OCI-LY7 (cell line): ENCODE measurements at regions not wholly inside any gene's neighbourhood (a gene's known extent, or its start where the extent isn't known, plus 50 kb on each side); places are given as distances from the start of the nearest gene placed in this dataset.

Experiments
- BruUV-seq: library from RNA; stranded (reverse); fragments of 400-500 nt; replicated peaks from 2 replicates; lab custom pipeline; 2021; lab: Mats Ljungman, UMichigan
- CTCF ChIA-PET: fragments of 300-600 bp; sonication (Branson Sonifier 250); formaldehyde crosslinking; loops from one replicate; lab custom pipeline; 2022; ENCODE audit warnings: antibody characterized with exemption; ENCODE audit not compliant: unreplicated experiment; lab: Charles Lee
- POLR2A ChIA-PET: fragments of 300-600 bp; sonication (Branson Sonifier 250); formaldehyde crosslinking; loops from one replicate; lab custom pipeline; 2022; ENCODE audit warnings: antibody characterized with exemption; lab: Charles Lee
- DNase-seq: peaks from one replicate; pipeline ENCODE4 v3.0.0-alpha.2; 2015; ENCODE audit warnings: low spot score
- H2AFZ ChIP-seq: fragments of 200-600 bp; sonication (generic), shearing (Covaris generic); 2 replicates; pipeline ENCODE4 v1.6.1; 2014; ENCODE audit warnings: mild to moderate bottlenecking, antibody characterized with exemption, low read length, moderate library complexity
- H3K27ac ChIP-seq: fragments of 200-600 bp; sonication (generic); 2 replicates; pipeline ENCODE4 v1.5.1; 2014; ENCODE audit warnings: mixed run types, low read depth, mild to moderate bottlenecking, moderate library complexity, low read length, inconsistent platforms; ENCODE audit not compliant: poor library complexity, severe bottlenecking
- H3K36me3 ChIP-seq: fragments of 200-600 bp; sonication (generic); 2 replicates; pipeline ENCODE4 v1.6.1; 2014; ENCODE audit warnings: mild to moderate bottlenecking, antibody characterized with exemption, low read length, moderate library complexity, mixed read lengths; ENCODE audit not compliant: insufficient read depth
- H3K4me1 ChIP-seq: fragments of 200-600 bp; sonication (generic); 2 replicates; pipeline ENCODE4 v1.5.1; 2014; ENCODE audit warnings: mild to moderate bottlenecking, low read length; ENCODE audit not compliant: insufficient read depth, poor library complexity, severe bottlenecking
- H3K4me2 ChIP-seq: fragments of 200-600 bp; sonication (generic); 2 replicates; pipeline ENCODE4 v1.6.1; 2014; ENCODE audit warnings: mild to moderate bottlenecking, low read length
- H3K4me3 ChIP-seq: fragments of 200-600 bp; sonication (generic); 2 replicates; pipeline ENCODE4 v1.5.1; 2014; ENCODE audit warnings: mild to moderate bottlenecking, low read depth, low read length; ENCODE audit not compliant: poor library complexity, severe bottlenecking
- H3K79me2 ChIP-seq: fragments of 200-600 bp; sonication (generic); 2 replicates; pipeline ENCODE4 v1.6.1; 2016; ENCODE audit warnings: low read depth, mild to moderate bottlenecking, low read length, moderate library complexity, mixed read lengths; ENCODE audit not compliant: insufficient read depth
- H3K9me2 ChIP-seq: fragments of 200-600 bp; sonication (generic); 2 replicates; pipeline ENCODE4 v1.6.1; 2016; ENCODE audit warnings: mild to moderate bottlenecking, low read length, mixed read lengths; ENCODE audit not compliant: insufficient read depth
- H3K9me3 ChIP-seq: fragments of 200-600 bp; sonication (generic); 2 replicates; pipeline ENCODE4 v1.6.1; 2014; ENCODE audit warnings: mild to moderate bottlenecking, mixed run types, low read length, mixed read lengths
- H4K20me1 ChIP-seq: fragments of 200-600 bp; sonication (generic); 2 replicates; pipeline ENCODE4 v1.6.1; 2014; ENCODE audit warnings: mild to moderate bottlenecking, antibody characterized with exemption, low read length, moderate library complexity, mixed read lengths; ENCODE audit not compliant: insufficient read depth
- CTCF ChIP-seq: fragments of 200-600 bp; sonication (generic); conservative IDR thresholded peaks from 2 replicates; pipeline ENCODE4 v1.5.1; 2014; ENCODE audit warnings: mild to moderate bottlenecking, antibody characterized with exemption, low read length, moderate library complexity, mixed read lengths
- EZH2phosphoT487 ChIP-seq: fragments of 200-600 bp; sonication (generic); IDR thresholded peaks from 2 replicates; pipeline ENCODE4 v1.6.1; 2018; ENCODE audit warnings: low read depth, borderline replicate concordance, mild to moderate bottlenecking, mixed run types, antibody characterized with exemption, low read length, moderate library complexity, mixed read lengths
- intact Hi-C: fragments of 100-400 bp; cut with micrococcal nuclease; formaldehyde crosslinking; loops from one replicate; pipeline ENCODE4 v1.10.0; 2022; ENCODE audit not compliant: unreplicated experiment

GRCh38 chr6:94074764-94075163 lies 655.4 kb upstream of the EPHA7 start:
- Histone ChIP-seq H3K4me2 (no peak overlapping the region), H3K4me3 (no peak overlapping the region), H3K9me2 (no peaks in the 10 kb centered on the region), H3K4me1 (no peaks in the 10 kb centered on the region), H3K79me2 (no peaks in the 10 kb centered on the region), H2AFZ (no peak overlapping the region), H3K36me3 (no peaks in the 10 kb centered on the region), H3K9me3 (no peaks in the 10 kb centered on the region), H4K20me1 (no peaks in the 10 kb centered on the region; the same call in 1 of the 2 replicates), H3K27ac (no peak overlapping the region)
- no TSS peak for BruUV-seq
- TF ChIP-seq CTCF (no peak), EZH2phosphoT487 (no peak)
- CTCF ChIA-PET, result no interaction called here
- POLR2A ChIA-PET, result no interaction called here
- intact Hi-C loops, result no loop called here
- no peak for DNase-seq

- no TSS peak for BruUV-seq
- H2AFZ ChIP-seq, result no peak overlapping the region
- no peaks in the 10 kb centered on the region for H3K36me3 ChIP-seq
- CTCF ChIA-PET, result no interaction called here
- no peak overlapping the region for H3K4me2 ChIP-seq
- H3K79me2 ChIP-seq, result no peaks in the 10 kb centered on the region
- POLR2A ChIA-PET, result no interaction called here
- intact Hi-C loops, result no loop called here
- no peak for DNase-seq
- H3K9me2 ChIP-seq, result no peaks in the 10 kb centered on the region
- H3K27ac ChIP-seq, result no peak overlapping the region
- no peak overlapping the region for H3K4me3 ChIP-seq
- no peaks in the 10 kb centered on the region; the same call in 1 of the 2 replicates for H4K20me1 ChIP-seq
- TF ChIP-seq EZH2phosphoT487 (no peak), CTCF (peak; percentile 42; the same call in 1 of the 2 replicates)
- no peaks in the 10 kb centered on the region for H3K4me1 ChIP-seq
- H3K9me3 ChIP-seq, result no peaks in the 10 kb centered on the region
Measured at GRCh38 chr6:94071835-94072234, 652.5 kb upstream of the EPHA7 start.

GRCh38 chr6:94065707-94066337 lies 646.5 kb upstream of the EPHA7 start:
- H3K4me2 ChIP-seq, result no peak overlapping the region
- H2AFZ ChIP-seq, result no peak overlapping the region
- H3K9me2 ChIP-seq, result no peaks in the 10 kb centered on the region
- no peaks in the 10 kb centered on the region for H3K79me2 ChIP-seq
- H4K20me1 ChIP-seq, result no peaks in the 10 kb centered on the region
- no peaks in the 10 kb centered on the region for H3K36me3 ChIP-seq
- no peak for DNase-seq
- H3K4me3 ChIP-seq, result no peak overlapping the region
- intact Hi-C loops, result no loop called here
- no peaks in the 10 kb centered on the region for H3K4me1 ChIP-seq
- no peaks in the 10 kb centered on the region for H3K9me3 ChIP-seq
- BruUV-seq, result no TSS peak
- ChIA-PET POLR2A (interaction anchor here (0.6 to 1.1 kb wide), 3 partner anchors 12 to 19 kb away, joined by 3 read pairs; no protein-coding TSS in a partner anchor), CTCF (no interaction called here)
- TF ChIP-seq CTCF (no peak), EZH2phosphoT487 (no peak)
- no peak overlapping the region for H3K27ac ChIP-seq
